Fibroblast of skin of left quadriceps (primary cell): ENCODE measurements at regions not wholly inside any gene's neighbourhood (a gene's known extent, or its start where the extent isn't known, plus 50 kb on each side); places are given as distances from the start of the nearest gene placed in this dataset.
"Not testable (repeated sequence)": the region's sequence is repeated elsewhere in the genome, so short reads cannot be mapped to it uniquely, and the experiment has no call there.

Experiments used
- DNase-seq, 2 experiments: peaks; one replicate each; pipeline ENCODE4 v3.0.0-alpha.2; 2013; ENCODE audit warnings: low read depth in 2 of 2

GRCh38 chr6:167709196-167709595 lies 117.5 kb upstream of the AFDN start:
- DNase-seq: no peak

GRCh38 chr6:167709776-167710336 lies 116.9 kb upstream of the AFDN start:
- not testable (repeated sequence) for DNase-seq

- DNase-seq: no peak
Measured at GRCh38 chr6:167710363-167710920, 116.3 kb upstream of the AFDN start.

GRCh38 chr6:167711211-167711610 lies 115.5 kb upstream of the AFDN start:
- no peak for DNase-seq

GRCh38 chr6:167711768-167712730 lies 114.7 kb upstream of the AFDN start:
- DNase-seq: no peak

GRCh38 chr6:167712731-167713475 lies 113.8 kb upstream of the AFDN start:
- no peak for DNase-seq

- no peak for DNase-seq
Measured at GRCh38 chr6:167714152-167714551, 112.6 kb upstream of the AFDN start.

- DNase-seq: no peak
Measured at GRCh38 chr6:167717455-167717854, 109.3 kb upstream of the AFDN start.

GRCh38 chr6:167717867-167718266 lies 108.8 kb upstream of the AFDN start:
- DNase-seq: no peak

- DNase-seq: no peak
Measured at GRCh38 chr6:167719920-167720319, 106.8 kb upstream of the AFDN start.

- no peak for DNase-seq
Measured at GRCh38 chr6:167720456-167721285, 106.0 kb upstream of the AFDN start.

GRCh38 chr6:167721291-167721690 lies 105.4 kb upstream of the AFDN start:
- no peak for DNase-seq

GRCh38 chr6:167722634-167723309 lies 103.9 kb upstream of the AFDN start:
- no peak for DNase-seq

- no peak for DNase-seq
Measured at GRCh38 chr6:167726043-167726621, 100.6 kb upstream of the AFDN start.

- no peak for DNase-seq
Measured at GRCh38 chr6:167730441-167730840, 96.3 kb upstream of the AFDN start.

- DNase-seq: no peak
Measured at GRCh38 chr6:167731216-167731615, 95.5 kb upstream of the AFDN start.

- no peak for DNase-seq
Measured at GRCh38 chr6:167731731-167732422, 94.8 kb upstream of the AFDN start.

GRCh38 chr6:167733740-167734661 lies 92.7 kb upstream of the AFDN start:
- no peak for DNase-seq

GRCh38 chr6:167734662-167735083 lies 92.0 kb upstream of the AFDN start:
- no peak for DNase-seq
